HepG2 (cell line): ENCODE measurements at regions not wholly inside any gene's neighbourhood (a gene's known extent, or its start where the extent isn't known, plus 50 kb on each side); places are given as distances from the start of the nearest gene placed in this dataset.

Experiments used
- ATF7 ChIP-seq, 2 experiments: fragments of 450-650 bp in 1 of 2; sonication (generic) in 1 of 2; formaldehyde crosslinking in 1 of 2; IDR thresholded peaks; 2 replicates each; pipeline versions ENCODE4 v1.4.0 to v1.6.1; 2016 to 2020; ENCODE audit warnings: antibody characterized with exemption in 1 of 2, mild to moderate bottlenecking in 1 of 2, missing genetic modification reagents in 1 of 2
- CHD4 ChIP-seq: fragments of 200-600 bp; sonication (generic); IDR thresholded peaks from 2 replicates; pipeline ENCODE4 v1.7.0; 2017; ENCODE audit warnings: mild to moderate bottlenecking, low read length, borderline replicate concordance
- FOXA3 ChIP-seq: IDR thresholded peaks from 2 replicates; pipeline ENCODE4 v1.6.1; 2016; ENCODE audit warnings: missing genetic modification reagents, missing compliant biosample characterization
- HNRNPL ChIP-seq: fragments of 200-400 bp; formaldehyde crosslinking; IDR thresholded peaks from 2 replicates; pipeline ENCODE4 v1.6.1; 2017; ENCODE audit warnings: mild to moderate bottlenecking, low read depth, low read length
- MAFF ChIP-seq: IDR thresholded peaks from 2 replicates; pipeline ENCODE4 v1.6.1; 2011; ENCODE audit warnings: low read depth, low read length, improper control_type of control experiment
- NCOA2 ChIP-seq: sonication (generic); formaldehyde crosslinking; IDR thresholded peaks from 2 replicates; pipeline ENCODE4 v1.8.0; 2022; ENCODE audit warnings: inconsistent platforms
- PAF1 ChIP-seq: IDR thresholded peaks from 2 replicates; pipeline ENCODE4 v1.6.1; 2016; ENCODE audit warnings: missing genetic modification reagents, missing compliant biosample characterization
- PHF20 ChIP-seq: sonication (generic); formaldehyde crosslinking; IDR thresholded peaks from 2 replicates; pipeline ENCODE4 v1.5.0; 2020; ENCODE audit warnings: mild to moderate bottlenecking, missing genetic modification reagents
- TARDBP ChIP-seq: sonication (generic); formaldehyde crosslinking; IDR thresholded peaks from 2 replicates; pipeline ENCODE4 v1.8.0; 2022; ENCODE audit warnings: mild to moderate bottlenecking, missing genetic modification reagents
- TP53 ChIP-seq: sonication (generic); formaldehyde crosslinking; conservative IDR thresholded peaks from 2 replicates; pipeline ENCODE4 v1.4.0; 2020; ENCODE audit warnings: missing genetic modification reagents
- ZBTB7B ChIP-seq: sonication (generic); formaldehyde crosslinking; IDR thresholded peaks from 2 replicates; pipeline ENCODE4 v1.4.0; 2020; ENCODE audit warnings: missing genetic modification reagents
- TF ChIP-seq, protein P1 (sequence below): IDR thresholded peaks from 2 replicates; pipeline ENCODE4 v1.6.1; 2016; ENCODE audit warnings: missing biosample characterization, missing genetic modification reagents, low read depth
- TF ChIP-seq, protein P2 (sequence below), 2 experiments: IDR thresholded peaks; 2 replicates each; pipeline ENCODE4 v1.6.1; 2011 to 2012; ENCODE audit warnings: low read length in 2 of 2, borderline replicate concordance in 1 of 2, low read depth in 1 of 2, mild to moderate bottlenecking in 1 of 2, moderate library complexity in 1 of 2
- TF ChIP-seq, protein P3 (sequence below): sonication (generic); formaldehyde crosslinking; conservative IDR thresholded peaks from 2 replicates; pipeline ENCODE4 v1.8.0; 2022; ENCODE audit warnings: mild to moderate bottlenecking, moderate library complexity, missing genetic modification reagents
- TF ChIP-seq, protein P4 (sequence below): sonication (generic); formaldehyde crosslinking; IDR thresholded peaks from 2 replicates; pipeline ENCODE4 v1.5.1; 2020; ENCODE audit warnings: mild to moderate bottlenecking, missing genetic modification reagents, moderate library complexity
- TF ChIP-seq, protein P5 (sequence below): sonication (generic); formaldehyde crosslinking; IDR thresholded peaks from 2 replicates; pipeline ENCODE4 v1.5.1; 2020; ENCODE audit warnings: missing genetic modification reagents, mild to moderate bottlenecking, borderline replicate concordance

DNA sequence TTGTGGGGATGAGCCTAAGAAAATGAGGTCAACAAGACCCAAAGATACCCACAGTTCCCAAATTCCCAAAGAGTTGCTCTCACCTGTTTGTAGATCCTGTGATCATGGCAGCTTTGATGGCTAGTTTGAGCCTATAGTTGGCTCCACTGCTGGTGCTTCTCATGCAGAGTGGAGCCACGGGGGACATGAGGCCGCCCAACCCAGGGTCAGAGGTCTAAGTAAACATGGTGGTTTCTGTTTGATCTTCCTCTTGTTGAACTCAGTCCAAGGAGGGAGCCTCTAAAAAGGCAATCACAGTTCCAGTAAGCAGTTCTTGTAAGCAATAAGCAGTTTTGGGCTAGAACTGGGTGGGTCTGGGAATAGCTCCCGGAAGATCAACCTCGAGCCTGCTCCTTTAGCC is 125.6 kb upstream of the DHRS4 start (continued):
- TF ChIP-seq, protein P1, sequence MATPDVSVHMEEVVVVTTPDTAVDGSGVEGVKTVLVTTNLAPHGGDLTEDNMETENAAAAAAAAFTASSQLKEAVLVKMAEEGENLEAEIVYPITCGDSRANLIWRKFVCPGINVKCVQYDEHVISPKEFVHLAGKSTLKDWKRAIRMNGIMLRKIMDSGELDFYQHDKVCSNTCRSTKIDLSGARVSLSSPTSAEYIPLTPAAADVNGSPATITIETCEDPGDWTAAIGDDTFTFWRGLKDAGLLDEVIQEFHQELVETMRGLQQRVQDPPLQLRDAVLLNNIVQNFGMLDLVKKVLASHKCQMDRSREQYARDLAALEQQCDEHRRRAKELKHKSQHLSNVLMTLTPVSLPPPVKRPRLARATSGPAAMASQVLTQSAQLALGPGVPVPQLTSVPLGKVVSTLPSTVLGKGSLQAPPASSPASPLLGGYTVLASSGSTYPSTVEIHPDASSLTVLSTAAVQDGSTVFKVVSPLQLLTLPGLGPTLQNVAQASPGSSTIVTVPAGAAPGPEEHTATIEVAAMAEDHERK, result no peak
- TF ChIP-seq NCOA2 (CRISPR knock-in tag), result peak; percentile 53
- TF ChIP-seq PHF20 (CRISPR knock-in tag), result no peak
- no peak for TF ChIP-seq TP53 (CRISPR knock-in tag)
- no peak for TF ChIP-seq HNRNPL
- TF ChIP-seq CHD4, result no peak
- no peak for TF ChIP-seq PAF1 (CRISPR knock-in tag)
- no peak for TF ChIP-seq MAFF
- no peak for TF ChIP-seq TARDBP
- TF ChIP-seq, protein P2, sequence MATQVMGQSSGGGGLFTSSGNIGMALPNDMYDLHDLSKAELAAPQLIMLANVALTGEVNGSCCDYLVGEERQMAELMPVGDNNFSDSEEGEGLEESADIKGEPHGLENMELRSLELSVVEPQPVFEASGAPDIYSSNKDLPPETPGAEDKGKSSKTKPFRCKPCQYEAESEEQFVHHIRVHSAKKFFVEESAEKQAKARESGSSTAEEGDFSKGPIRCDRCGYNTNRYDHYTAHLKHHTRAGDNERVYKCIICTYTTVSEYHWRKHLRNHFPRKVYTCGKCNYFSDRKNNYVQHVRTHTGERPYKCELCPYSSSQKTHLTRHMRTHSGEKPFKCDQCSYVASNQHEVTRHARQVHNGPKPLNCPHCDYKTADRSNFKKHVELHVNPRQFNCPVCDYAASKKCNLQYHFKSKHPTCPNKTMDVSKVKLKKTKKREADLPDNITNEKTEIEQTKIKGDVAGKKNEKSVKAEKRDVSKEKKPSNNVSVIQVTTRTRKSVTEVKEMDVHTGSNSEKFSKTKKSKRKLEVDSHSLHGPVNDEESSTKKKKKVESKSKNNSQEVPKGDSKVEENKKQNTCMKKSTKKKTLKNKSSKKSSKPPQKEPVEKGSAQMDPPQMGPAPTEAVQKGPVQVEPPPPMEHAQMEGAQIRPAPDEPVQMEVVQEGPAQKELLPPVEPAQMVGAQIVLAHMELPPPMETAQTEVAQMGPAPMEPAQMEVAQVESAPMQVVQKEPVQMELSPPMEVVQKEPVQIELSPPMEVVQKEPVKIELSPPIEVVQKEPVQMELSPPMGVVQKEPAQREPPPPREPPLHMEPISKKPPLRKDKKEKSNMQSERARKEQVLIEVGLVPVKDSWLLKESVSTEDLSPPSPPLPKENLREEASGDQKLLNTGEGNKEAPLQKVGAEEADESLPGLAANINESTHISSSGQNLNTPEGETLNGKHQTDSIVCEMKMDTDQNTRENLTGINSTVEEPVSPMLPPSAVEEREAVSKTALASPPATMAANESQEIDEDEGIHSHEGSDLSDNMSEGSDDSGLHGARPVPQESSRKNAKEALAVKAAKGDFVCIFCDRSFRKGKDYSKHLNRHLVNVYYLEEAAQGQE (IDR thresholded peaks at IDR 0.05; ENCODE audit: borderline replicate concordance in 1 of 2, low read depth in 1 of 2, low read length in 2 of 2), result no peak
- TF ChIP-seq, protein P3, sequence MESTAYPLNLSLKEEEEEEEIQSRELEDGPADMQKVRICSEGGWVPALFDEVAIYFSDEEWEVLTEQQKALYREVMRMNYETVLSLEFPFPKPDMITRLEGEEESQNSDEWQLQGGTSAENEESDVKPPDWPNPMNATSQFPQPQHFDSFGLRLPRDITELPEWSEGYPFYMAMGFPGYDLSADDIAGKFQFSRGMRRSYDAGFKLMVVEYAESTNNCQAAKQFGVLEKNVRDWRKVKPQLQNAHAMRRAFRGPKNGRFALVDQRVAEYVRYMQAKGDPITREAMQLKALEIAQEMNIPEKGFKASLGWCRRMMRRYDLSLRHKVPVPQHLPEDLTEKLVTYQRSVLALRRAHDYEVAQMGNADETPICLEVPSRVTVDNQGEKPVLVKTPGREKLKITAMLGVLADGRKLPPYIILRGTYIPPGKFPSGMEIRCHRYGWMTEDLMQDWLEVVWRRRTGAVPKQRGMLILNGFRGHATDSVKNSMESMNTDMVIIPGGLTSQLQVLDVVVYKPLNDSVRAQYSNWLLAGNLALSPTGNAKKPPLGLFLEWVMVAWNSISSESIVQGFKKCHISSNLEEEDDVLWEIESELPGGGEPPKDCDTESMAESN (CRISPR knock-in tag), result no peak
- TF ChIP-seq FOXA3, result peak; percentile 90
- TF ChIP-seq ATF7 (IDR thresholded peaks at IDR 0.05), result no peak
- no peak for TF ChIP-seq ATF7 (CRISPR knock-in tag; IDR thresholded peaks at IDR 0.05)
- TF ChIP-seq, protein P4, sequence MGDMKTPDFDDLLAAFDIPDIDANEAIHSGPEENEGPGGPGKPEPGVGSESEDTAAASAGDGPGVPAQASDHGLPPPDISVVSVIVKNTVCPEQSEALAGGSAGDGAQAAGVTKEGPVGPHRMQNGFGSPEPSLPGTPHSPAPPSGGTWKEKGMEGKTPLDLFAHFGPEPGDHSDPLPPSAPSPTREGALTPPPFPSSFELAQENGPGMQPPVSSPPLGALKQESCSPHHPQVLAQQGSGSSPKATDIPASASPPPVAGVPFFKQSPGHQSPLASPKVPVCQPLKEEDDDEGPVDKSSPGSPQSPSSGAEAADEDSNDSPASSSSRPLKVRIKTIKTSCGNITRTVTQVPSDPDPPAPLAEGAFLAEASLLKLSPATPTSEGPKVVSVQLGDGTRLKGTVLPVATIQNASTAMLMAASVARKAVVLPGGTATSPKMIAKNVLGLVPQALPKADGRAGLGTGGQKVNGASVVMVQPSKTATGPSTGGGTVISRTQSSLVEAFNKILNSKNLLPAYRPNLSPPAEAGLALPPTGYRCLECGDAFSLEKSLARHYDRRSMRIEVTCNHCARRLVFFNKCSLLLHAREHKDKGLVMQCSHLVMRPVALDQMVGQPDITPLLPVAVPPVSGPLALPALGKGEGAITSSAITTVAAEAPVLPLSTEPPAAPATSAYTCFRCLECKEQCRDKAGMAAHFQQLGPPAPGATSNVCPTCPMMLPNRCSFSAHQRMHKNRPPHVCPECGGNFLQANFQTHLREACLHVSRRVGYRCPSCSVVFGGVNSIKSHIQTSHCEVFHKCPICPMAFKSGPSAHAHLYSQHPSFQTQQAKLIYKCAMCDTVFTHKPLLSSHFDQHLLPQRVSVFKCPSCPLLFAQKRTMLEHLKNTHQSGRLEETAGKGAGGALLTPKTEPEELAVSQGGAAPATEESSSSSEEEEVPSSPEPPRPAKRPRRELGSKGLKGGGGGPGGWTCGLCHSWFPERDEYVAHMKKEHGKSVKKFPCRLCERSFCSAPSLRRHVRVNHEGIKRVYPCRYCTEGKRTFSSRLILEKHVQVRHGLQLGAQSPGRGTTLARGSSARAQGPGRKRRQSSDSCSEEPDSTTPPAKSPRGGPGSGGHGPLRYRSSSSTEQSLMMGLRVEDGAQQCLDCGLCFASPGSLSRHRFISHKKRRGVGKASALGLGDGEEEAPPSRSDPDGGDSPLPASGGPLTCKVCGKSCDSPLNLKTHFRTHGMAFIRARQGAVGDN, result no peak
- TF ChIP-seq ZBTB7B, result peak; percentile 44; the same call in 1 of the 2 replicates
- TF ChIP-seq, protein P5, sequence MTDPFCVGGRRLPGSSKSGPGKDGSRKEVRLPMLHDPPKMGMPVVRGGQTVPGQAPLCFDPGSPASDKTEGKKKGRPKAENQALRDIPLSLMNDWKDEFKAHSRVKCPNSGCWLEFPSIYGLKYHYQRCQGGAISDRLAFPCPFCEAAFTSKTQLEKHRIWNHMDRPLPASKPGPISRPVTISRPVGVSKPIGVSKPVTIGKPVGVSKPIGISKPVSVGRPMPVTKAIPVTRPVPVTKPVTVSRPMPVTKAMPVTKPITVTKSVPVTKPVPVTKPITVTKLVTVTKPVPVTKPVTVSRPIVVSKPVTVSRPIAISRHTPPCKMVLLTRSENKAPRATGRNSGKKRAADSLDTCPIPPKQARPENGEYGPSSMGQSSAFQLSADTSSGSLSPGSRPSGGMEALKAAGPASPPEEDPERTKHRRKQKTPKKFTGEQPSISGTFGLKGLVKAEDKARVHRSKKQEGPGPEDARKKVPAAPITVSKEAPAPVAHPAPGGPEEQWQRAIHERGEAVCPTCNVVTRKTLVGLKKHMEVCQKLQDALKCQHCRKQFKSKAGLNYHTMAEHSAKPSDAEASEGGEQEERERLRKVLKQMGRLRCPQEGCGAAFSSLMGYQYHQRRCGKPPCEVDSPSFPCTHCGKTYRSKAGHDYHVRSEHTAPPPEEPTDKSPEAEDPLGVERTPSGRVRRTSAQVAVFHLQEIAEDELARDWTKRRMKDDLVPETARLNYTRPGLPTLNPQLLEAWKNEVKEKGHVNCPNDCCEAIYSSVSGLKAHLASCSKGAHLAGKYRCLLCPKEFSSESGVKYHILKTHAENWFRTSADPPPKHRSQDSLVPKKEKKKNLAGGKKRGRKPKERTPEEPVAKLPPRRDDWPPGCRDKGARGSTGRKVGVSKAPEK, result no peak
